ENCODE measurements at regions not wholly inside any gene's neighbourhood (a gene's known extent, or its start where the extent isn't known, plus 50 kb on each side); places are given as distances from the start of the nearest gene placed in this dataset.

GRCh38 chr5:175195698-175196656 lies 248.0 kb downstream of the DRD1 start:
- H3K27ac ChIP-seq = no peak overlapping the region
- no peaks in the 10 kb centered on the region for H3K36me3 ChIP-seq
- no peaks in the 10 kb centered on the region for H3K4me1 ChIP-seq
- no peak overlapping the region for H3K4me3 ChIP-seq
- no peaks in the 10 kb centered on the region for H3K27me3 ChIP-seq
- no peak for DNase-seq (ENCODE audit: low spot score)
- TF ChIP-seq CTCF (IDR thresholded peaks at IDR 0.05) = no peak
- H3K9me3 ChIP-seq = peaks cover 0 to 8% of the 10 kb centered on the region in 2 donors

DNA sequence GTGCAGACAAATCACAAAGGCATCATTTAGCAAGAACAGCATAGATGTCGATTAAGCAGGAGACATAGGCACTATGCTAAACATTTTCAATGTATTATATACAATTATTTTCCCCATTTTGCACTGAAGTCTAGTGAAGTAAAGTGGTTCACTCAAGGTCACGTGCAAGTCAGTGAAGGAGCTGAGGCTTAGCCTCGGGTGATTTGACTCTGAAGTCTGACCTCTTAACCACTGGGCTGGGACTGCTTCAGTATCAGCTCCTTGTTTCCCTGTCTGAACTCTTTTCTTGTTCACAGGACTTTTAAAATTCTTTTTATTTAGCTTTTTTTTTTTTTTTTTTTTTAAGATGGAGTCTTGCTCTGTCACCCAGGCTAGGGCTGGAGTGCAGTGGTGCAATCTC lies 262.7 kb downstream of the DRD1 start:
- no peak for DNase-seq (ENCODE audit: low spot score)
- Histone ChIP-seq H3K9me3 (no peaks in the 10 kb centered on the region), H3K27me3 (no peaks in the 10 kb centered on the region), H3K27ac (no peak overlapping the region), H3K36me3 (no peaks in the 10 kb centered on the region), H3K4me3 (no peak overlapping the region), H3K4me1 (no peaks in the 10 kb centered on the region)
- TF ChIP-seq CTCF (IDR thresholded peaks at IDR 0.05) = no peak

DNA sequence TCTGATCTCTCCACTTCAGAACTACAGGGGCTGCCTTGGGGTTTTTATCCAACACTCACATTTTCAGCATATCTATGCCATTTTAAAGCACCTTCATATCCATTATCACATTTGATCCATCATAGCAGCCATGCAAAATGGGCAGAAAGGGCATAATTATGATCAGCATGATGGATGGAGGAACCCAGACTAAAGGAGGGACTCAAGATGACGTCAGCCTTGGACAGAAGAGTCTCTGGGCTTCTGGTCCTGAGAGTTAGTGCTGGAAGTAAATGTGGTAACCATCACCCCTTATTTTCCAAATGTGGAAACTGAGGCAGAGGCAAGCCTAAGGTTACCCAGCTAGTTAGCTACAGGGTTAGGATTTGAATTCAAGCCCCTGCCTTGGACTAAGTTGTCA lies 273.1 kb downstream of the DRD1 start:
- H3K27ac ChIP-seq = no peak overlapping the region
- H3K9me3 ChIP-seq = no peaks in the 10 kb centered on the region
- H3K4me3 ChIP-seq = no peak overlapping the region
- H3K36me3 ChIP-seq = no peaks in the 10 kb centered on the region
- H3K27me3 ChIP-seq = no peaks in the 10 kb centered on the region
- no peak for TF ChIP-seq CTCF (IDR thresholded peaks at IDR 0.05)
- H3K4me1 ChIP-seq = no peaks in the 10 kb centered on the region
- no peak for DNase-seq (ENCODE audit: low spot score)

DNA sequence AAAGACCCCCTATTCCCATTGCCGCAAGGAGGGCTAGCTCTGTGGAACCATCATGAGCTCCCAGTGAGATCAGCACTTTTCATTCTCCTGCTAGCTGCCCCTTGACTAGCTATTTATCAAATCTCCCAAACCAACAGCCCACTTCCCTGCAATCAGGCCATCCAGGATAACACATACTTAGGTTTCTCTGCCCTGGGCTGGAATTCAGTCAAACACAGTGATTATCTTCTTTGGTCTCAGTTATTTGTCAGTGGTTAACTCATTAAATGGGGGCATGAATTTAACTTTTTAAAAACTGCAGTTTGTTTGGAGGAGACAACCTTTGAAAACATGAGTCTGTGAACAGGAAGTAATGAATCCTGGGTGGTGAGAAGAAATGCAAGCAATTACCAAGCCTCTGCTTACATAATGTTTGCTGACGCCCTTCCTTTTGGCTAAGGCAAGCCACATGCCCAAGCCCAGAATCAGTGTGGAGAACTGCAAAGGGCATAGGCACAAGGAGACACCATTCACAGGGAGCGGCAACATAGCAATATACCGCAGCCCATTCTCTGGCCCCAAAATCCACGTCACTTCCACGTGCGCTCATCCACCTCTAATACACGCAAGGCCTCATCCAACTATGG lies 275.0 kb downstream of the DRD1 start:
- no peaks in the 10 kb centered on the region for H3K27me3 ChIP-seq
- H3K9me3 ChIP-seq = no peaks in the 10 kb centered on the region
- no peak for TF ChIP-seq CTCF (IDR thresholded peaks at IDR 0.05)
- no peak overlapping the region for H3K4me3 ChIP-seq
- DNase-seq (ENCODE audit: low spot score) = no peak
- H3K36me3 ChIP-seq = no peaks in the 10 kb centered on the region
- H3K27ac ChIP-seq = no peak overlapping the region
- H3K4me1 ChIP-seq = no peaks in the 10 kb centered on the region

DNA sequence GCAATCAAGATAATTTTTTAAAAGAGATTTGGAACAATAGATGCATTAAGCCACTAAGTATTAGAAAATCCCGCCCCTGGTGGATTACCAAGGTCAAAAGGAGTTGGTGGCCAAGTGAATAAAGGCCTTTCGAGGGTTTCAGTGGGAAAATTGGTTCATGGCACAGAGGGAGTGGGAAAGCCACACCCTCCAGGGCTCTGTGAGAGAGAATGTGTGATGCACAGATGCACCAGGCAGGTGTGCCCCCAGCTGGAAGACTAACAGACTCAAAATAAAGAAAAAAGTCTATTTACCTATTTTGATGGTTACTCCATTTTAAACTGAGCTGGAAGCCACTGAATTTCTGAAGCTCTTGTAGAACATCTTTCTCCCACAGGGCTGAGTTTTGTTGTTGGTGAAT lies 278.0 kb downstream of the DRD1 start:
- no peaks in the 10 kb centered on the region for H3K9me3 ChIP-seq
- TF ChIP-seq CTCF (IDR thresholded peaks at IDR 0.05) = no peak
- H3K4me1 ChIP-seq = no peaks in the 10 kb centered on the region
- H3K27ac ChIP-seq = no peak overlapping the region
- no peak overlapping the region for H3K4me3 ChIP-seq
- no peak for DNase-seq (ENCODE audit: low spot score)
- no peaks in the 10 kb centered on the region for H3K27me3 ChIP-seq
- H3K36me3 ChIP-seq = no peaks in the 10 kb centered on the region
